Suprapubic skin (tissue), 4 donors: ENCODE measurements at regions not wholly inside any gene's neighbourhood (a gene's known extent, or its start where the extent isn't known, plus 50 kb on each side); places are given as distances from the start of the nearest gene placed in this dataset.

ENCODE experiments used
- CTCF ChIP-seq, 2 donors: fragments of 200-600 bp in 1 of 2; fragments of 450-650 bp in 1 of 2; sonication (generic) in 1 of 2; IDR thresholded peaks; one replicate each; pipeline ENCODE4 v1.5.1; 2016 to 2019; ENCODE audit warnings: antibody characterized with exemption in 2 of 2, mild to moderate bottlenecking in 1 of 2, moderate library complexity in 1 of 2
- EP300 ChIP-seq: sonication (generic); formaldehyde crosslinking; IDR thresholded peaks from one replicate; pipeline ENCODE4 v1.6.1; 2017; ENCODE audit warnings: antibody characterized with exemption
- POLR2A ChIP-seq, 2 donors: fragments of 450-650 bp; IDR thresholded peaks; one replicate each; pipeline ENCODE4 v1.6.1; 2017; ENCODE audit warnings: antibody characterized with exemption in 2 of 2, mild to moderate bottlenecking in 2 of 2, moderate library complexity in 2 of 2
- POLR2AphosphoS5 ChIP-seq, 3 donors: sonication (generic); formaldehyde crosslinking; IDR thresholded peaks; one replicate each; pipeline ENCODE4 v1.6.1; 2017; ENCODE audit warnings: antibody characterized with exemption in 3 of 3

GRCh38 chr5:17912794-17913193 is 278.5 kb downstream of the TAF11L14 start:
- TF ChIP-seq POLR2A (IDR thresholded peaks at IDR 0.05) (no peak), CTCF (IDR thresholded peaks at IDR 0.05) (no peak), POLR2AphosphoS5 (IDR thresholded peaks at IDR 0.05) (no peak), EP300 (no peak)
